ENCODE measurements at regions not wholly inside any gene's neighbourhood (a gene's known extent, or its start where the extent isn't known, plus 50 kb on each side); places are given as distances from the start of the nearest gene placed in this dataset.

GRCh38 chrY:7815285-7815684 lies 903.7 kb upstream of the AMELY start:
- TF ChIP-seq CTCF (IDR thresholded peaks at IDR 0.05), result no peak
- no peak for TF ChIP-seq POLR2A (IDR thresholded peaks at IDR 0.05)

Data from breast epithelium (tissue), 3 donors.